ENCODE measurements at regions not wholly inside any gene's neighbourhood (a gene's known extent, or its start where the extent isn't known, plus 50 kb on each side); places are given as distances from the start of the nearest gene placed in this dataset.
"Not testable (repeated sequence)": the region's sequence is repeated elsewhere in the genome, so short reads cannot be mapped to it uniquely, and the experiment has no call there.

- intact Hi-C loops (cut with DNase I), result no loop called here
- Histone ChIP-seq H3K27me3 (no peaks in the 10 kb centered on the region), H3K27ac (no peak overlapping the region), H3K4me1 (no peaks in the 10 kb centered on the region), H3K9me3 (no peaks in the 10 kb centered on the region), H3K36me3 (replicated peaks in 1 of 2; ENCODE audit: insufficient read depth in 1 of 2, low read depth in 2 of 2) (no peaks in the 10 kb centered on the region), H3K4me3 (no peak overlapping the region)
- TF ChIP-seq CTCF (IDR thresholded peaks at IDR 0.05), result no peak
- no peak for TF ChIP-seq POLR2A (IDR thresholded peaks at IDR 0.05)
- DNase-seq, result no peak
- no peak for ATAC-seq
These were observed 160.6 kb downstream of the PLK2 start for GRCh38 chr5:58299256-58299655.

- intact Hi-C loops (cut with DNase I), result no loop called here
- TF ChIP-seq CTCF (IDR thresholded peaks at IDR 0.05) (no peak), POLR2A (IDR thresholded peaks at IDR 0.05) (no peak)
- Histone ChIP-seq H3K4me1 (no peaks in the 10 kb centered on the region), H3K36me3 (replicated peaks in 1 of 2; ENCODE audit: insufficient read depth in 1 of 2, low read depth in 2 of 2) (no peaks in the 10 kb centered on the region), H3K27ac (no peak overlapping the region), H3K4me3 (no peak overlapping the region), H3K27me3 (no peaks in the 10 kb centered on the region), H3K9me3 (no peaks in the 10 kb centered on the region)
- no peak for DNase-seq
- WGBS, 2 donors, result 23 to 64% methylated on average over 1 of the region's 1 CpG
- ATAC-seq, result no peak
These were observed 165.1 kb downstream of the PLK2 start for GRCh38 chr5:58294598-58295305.

GRCh38 chr5:58288275-58288674, 171.6 kb downstream of the PLK2 start:
- H3K4me1 ChIP-seq; H3K36me3 ChIP-seq (replicated peaks in 1 of 2; ENCODE audit: insufficient read depth in 1 of 2, low read depth in 2 of 2); intact Hi-C loops (cut with DNase I); H3K9me3 ChIP-seq; H3K27me3 ChIP-seq; H3K27ac ChIP-seq; H3K4me3 ChIP-seq; ATAC-seq; DNase-seq: not testable (repeated sequence)
- WGBS, 2 donors, result 74 to 96% methylated on average over 4 to 10 of the region's 10 CpGs

DNA sequence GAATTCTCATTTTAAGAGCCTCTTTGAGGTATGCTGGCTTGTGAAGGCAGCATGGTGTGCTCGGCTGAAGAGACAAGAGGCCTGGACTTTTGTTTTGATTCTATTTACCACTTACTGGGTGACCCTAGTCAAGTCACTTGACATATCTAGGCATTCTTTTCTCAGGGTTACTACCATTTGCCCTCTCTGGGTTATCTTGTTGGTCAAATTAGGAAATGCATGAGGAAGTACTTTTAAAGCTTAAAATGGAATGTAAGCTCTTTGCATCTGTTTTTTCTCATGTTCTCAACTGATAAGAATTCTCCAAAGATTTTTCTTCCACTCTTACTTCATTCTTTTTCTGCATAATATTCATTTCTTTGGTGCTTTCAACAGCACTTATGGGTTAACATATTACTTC, 173.1 kb downstream of the PLK2 start:
- intact Hi-C loops (cut with DNase I), result no loop called here
- 86 to 95% methylated on average over 1 of the region's 1 CpG for WGBS, 2 donors

DNA sequence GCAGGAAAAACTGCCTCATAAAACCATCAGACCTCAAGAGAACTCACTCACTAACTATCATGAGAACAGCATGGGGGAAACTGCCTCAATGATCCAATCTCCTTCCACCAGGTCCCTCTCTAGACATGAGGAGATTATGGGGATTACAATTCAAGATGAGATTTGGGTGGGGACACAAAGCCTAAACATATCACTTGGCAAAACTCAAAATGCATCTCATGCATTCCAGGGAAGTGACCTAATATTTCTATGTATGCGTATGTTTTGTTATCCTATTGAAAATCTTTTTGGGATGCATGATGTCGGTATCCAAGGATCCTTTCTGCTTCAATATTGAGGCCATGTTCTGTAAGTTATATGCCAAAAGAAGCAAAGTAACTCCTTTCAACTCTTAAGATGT, 174.0 kb downstream of the PLK2 start:
- TF ChIP-seq POLR2A (IDR thresholded peaks at IDR 0.05) (no peak), CTCF (IDR thresholded peaks at IDR 0.05) (no peak)
- no peak overlapping the region for H3K4me3 ChIP-seq
- ATAC-seq (no peak), DNase-seq (no peak)
- WGBS, 2 donors, result 91 to 98% methylated on average over 2 of the region's 2 CpGs
- H3K9me3 ChIP-seq, result no peaks in the 10 kb centered on the region
- no peaks in the 10 kb centered on the region for H3K4me1 ChIP-seq
- intact Hi-C loops (cut with DNase I), result no loop called here
- H3K27me3 ChIP-seq, result no peaks in the 10 kb centered on the region
- no peaks in the 10 kb centered on the region for H3K36me3 ChIP-seq (replicated peaks in 1 of 2; ENCODE audit: insufficient read depth in 1 of 2, low read depth in 2 of 2)
- H3K27ac ChIP-seq, result no peak overlapping the region

More for the DNA sequence above, 173.1 kb downstream of the PLK2 start:
- DNase-seq, result no peak
- H3K4me1 ChIP-seq, result no peaks in the 10 kb centered on the region
- no peaks in the 10 kb centered on the region for H3K36me3 ChIP-seq (replicated peaks in 1 of 2; ENCODE audit: insufficient read depth in 1 of 2, low read depth in 2 of 2)
- ATAC-seq, result no peak
- no peak overlapping the region for H3K4me3 ChIP-seq
- H3K27me3 ChIP-seq, result no peaks in the 10 kb centered on the region
- H3K9me3 ChIP-seq, result no peaks in the 10 kb centered on the region
- TF ChIP-seq POLR2A (IDR thresholded peaks at IDR 0.05), result no peak
- H3K27ac ChIP-seq, result no peak overlapping the region

GRCh38 chr5:58284886-58285285, 175.0 kb downstream of the PLK2 start:
- H3K4me3 ChIP-seq, result no peak overlapping the region
- intact Hi-C loops (cut with DNase I), result no loop called here
- no peak for DNase-seq
- TF ChIP-seq CTCF (IDR thresholded peaks at IDR 0.05) (no peak), POLR2A (IDR thresholded peaks at IDR 0.05) (no peak)
- no peaks in the 10 kb centered on the region for H3K9me3 ChIP-seq
- ATAC-seq, result no peak
- no peak overlapping the region for H3K27ac ChIP-seq
- H3K36me3 ChIP-seq (replicated peaks in 1 of 2; ENCODE audit: insufficient read depth in 1 of 2, low read depth in 2 of 2), result no peaks in the 10 kb centered on the region
- 73 to 87% methylated on average over 2 of the region's 2 CpGs for WGBS, 2 donors
- H3K27me3 ChIP-seq, result no peaks in the 10 kb centered on the region
- no peaks in the 10 kb centered on the region for H3K4me1 ChIP-seq
